ENCODE measurements at regions not wholly inside any gene's neighbourhood (a gene's known extent, or its start where the extent isn't known, plus 50 kb on each side); places are given as distances from the start of the nearest gene placed in this dataset.

- no peak overlapping the region for H3K4me3 ChIP-seq (ENCODE audit: control insufficient read depth, low read depth, low read length)
- TF ChIP-seq, protein P1, sequence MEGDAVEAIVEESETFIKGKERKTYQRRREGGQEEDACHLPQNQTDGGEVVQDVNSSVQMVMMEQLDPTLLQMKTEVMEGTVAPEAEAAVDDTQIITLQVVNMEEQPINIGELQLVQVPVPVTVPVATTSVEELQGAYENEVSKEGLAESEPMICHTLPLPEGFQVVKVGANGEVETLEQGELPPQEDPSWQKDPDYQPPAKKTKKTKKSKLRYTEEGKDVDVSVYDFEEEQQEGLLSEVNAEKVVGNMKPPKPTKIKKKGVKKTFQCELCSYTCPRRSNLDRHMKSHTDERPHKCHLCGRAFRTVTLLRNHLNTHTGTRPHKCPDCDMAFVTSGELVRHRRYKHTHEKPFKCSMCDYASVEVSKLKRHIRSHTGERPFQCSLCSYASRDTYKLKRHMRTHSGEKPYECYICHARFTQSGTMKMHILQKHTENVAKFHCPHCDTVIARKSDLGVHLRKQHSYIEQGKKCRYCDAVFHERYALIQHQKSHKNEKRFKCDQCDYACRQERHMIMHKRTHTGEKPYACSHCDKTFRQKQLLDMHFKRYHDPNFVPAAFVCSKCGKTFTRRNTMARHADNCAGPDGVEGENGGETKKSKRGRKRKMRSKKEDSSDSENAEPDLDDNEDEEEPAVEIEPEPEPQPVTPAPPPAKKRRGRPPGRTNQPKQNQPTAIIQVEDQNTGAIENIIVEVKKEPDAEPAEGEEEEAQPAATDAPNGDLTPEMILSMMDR (conservative IDR thresholded peaks at IDR 0.05; ENCODE audit: control insufficient read depth, insufficient read depth, low read depth, low read length) = no peak
- no peak for DNase-seq (ENCODE audit: low read depth)
These were observed 1934.7 kb upstream of the CELF4 start for GRCh38 chr18:39500306-39500705.

DNA sequence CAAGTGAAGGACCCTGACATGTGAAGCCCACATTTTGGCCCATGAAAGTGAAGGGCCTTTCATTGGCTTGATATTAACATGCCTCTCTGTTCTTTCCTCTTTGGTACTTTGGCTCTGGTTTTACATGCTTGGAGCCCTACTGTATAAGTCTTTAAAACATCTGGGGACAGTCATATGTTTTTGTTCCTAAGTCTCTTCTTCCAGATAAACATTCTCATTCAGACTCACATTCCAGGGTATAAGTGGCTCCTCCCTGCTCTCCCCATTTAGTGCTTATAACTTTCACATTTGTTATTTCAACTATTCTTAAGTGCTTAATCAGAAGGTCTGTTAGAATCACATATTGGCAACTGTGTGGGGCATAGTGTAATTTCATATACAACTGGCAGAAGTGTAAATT, 1932.2 kb upstream of the CELF4 start:
- TF ChIP-seq, protein P1 (conservative IDR thresholded peaks at IDR 0.05; ENCODE audit: control insufficient read depth, insufficient read depth, low read depth, low read length) = no peak
- H3K4me3 ChIP-seq (ENCODE audit: control insufficient read depth, low read depth, low read length) = no peak overlapping the region
- no peak for DNase-seq (ENCODE audit: low read depth)

DNA sequence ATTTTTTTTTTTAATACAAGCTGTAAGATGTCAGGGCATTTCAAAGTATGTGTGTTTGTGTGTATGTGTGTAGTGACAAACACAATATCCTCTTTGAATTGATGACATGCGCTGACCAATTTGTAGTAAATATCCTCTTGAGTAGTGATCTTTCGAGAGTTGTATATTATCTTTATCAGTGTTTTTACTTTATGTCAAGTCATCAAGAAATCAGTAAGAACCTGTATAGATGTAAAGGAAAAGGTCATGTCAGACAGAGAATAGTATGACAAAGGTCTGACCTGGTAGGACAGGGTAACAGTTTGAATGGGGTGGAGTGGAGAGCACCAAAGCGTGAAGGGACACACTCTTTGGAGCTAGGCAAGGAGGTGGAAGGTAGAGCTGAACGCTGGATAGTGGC, 1931.4 kb upstream of the CELF4 start:
- no peak for DNase-seq (ENCODE audit: low read depth)
- TF ChIP-seq, protein P1 (conservative IDR thresholded peaks at IDR 0.05; ENCODE audit: control insufficient read depth, insufficient read depth, low read depth, low read length) = no peak
- H3K4me3 ChIP-seq (ENCODE audit: control insufficient read depth, low read depth, low read length) = no peak overlapping the region

- no peak for DNase-seq (ENCODE audit: low read depth)
- no peak overlapping the region for H3K4me3 ChIP-seq (ENCODE audit: control insufficient read depth, low read depth, low read length)
- TF ChIP-seq, protein P1 (conservative IDR thresholded peaks at IDR 0.05; ENCODE audit: control insufficient read depth, insufficient read depth, low read depth, low read length) = no peak
These were observed 1928.8 kb upstream of the CELF4 start for GRCh38 chr18:39494211-39494896.

DNA sequence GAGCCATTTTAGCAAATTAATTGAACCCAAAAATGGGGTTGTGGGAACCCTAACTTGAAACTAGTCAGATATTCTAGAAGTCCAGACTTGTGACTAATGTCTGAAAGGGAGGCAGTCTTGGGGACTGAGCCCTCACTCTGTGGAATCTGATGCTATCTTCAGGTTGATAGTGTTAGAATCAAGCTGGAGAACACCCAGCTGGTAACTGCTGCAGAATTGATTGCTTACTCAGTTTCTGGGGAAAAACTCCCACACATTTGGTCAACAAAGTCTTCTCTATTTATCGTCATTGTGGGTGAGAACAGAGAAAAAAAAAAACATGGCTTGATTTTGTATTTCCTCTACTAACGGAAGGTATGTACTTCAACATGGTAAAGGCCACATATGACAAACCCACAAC, 1925.8 kb upstream of the CELF4 start:
- DNase-seq (ENCODE audit: low read depth) = no peak
- no peak overlapping the region for H3K4me3 ChIP-seq (ENCODE audit: control insufficient read depth, low read depth, low read length)
- TF ChIP-seq, protein P1 (conservative IDR thresholded peaks at IDR 0.05; ENCODE audit: control insufficient read depth, insufficient read depth, low read depth, low read length) = no peak

GRCh38 chr18:39489431-39489830, 1923.8 kb upstream of the CELF4 start:
- TF ChIP-seq, protein P1 (conservative IDR thresholded peaks at IDR 0.05; ENCODE audit: control insufficient read depth, insufficient read depth, low read depth, low read length) = no peak
- no peak overlapping the region for H3K4me3 ChIP-seq (ENCODE audit: control insufficient read depth, low read depth, low read length)
- DNase-seq (ENCODE audit: low read depth) = peak; percentile 2

- TF ChIP-seq, protein P1 (conservative IDR thresholded peaks at IDR 0.05; ENCODE audit: control insufficient read depth, insufficient read depth, low read depth, low read length) = no peak
- DNase-seq (ENCODE audit: low read depth) = no peak
- H3K4me3 ChIP-seq (ENCODE audit: control insufficient read depth, low read depth, low read length) = no peak overlapping the region
These were observed 1922.3 kb upstream of the CELF4 start for GRCh38 chr18:39487932-39488331.

All from fibroblast of mammary gland (primary cell).